HG02840 (cell line): ENCODE measurements at regions not wholly inside any gene's neighbourhood (a gene's known extent, or its start where the extent isn't known, plus 50 kb on each side); places are given as distances from the start of the nearest gene placed in this dataset.

Source experiments
- ATAC-seq: cut with Tn5 transposase; IDR thresholded peaks from one replicate; pipeline ENCODE4 v1.9.1; 2021; ENCODE audit warnings: mild to moderate bottlenecking, moderate library complexity, moderate number of reproducible peaks; ENCODE audit not compliant: unreplicated experiment, low FRiP score

GRCh38 chr10:31253237-31253636 lies 65.8 kb upstream of the ZEB1 start:
- no peak for ATAC-seq

GRCh38 chr10:31261511-31262311 lies 57.3 kb upstream of the ZEB1 start:
- no peak for ATAC-seq

DNA sequence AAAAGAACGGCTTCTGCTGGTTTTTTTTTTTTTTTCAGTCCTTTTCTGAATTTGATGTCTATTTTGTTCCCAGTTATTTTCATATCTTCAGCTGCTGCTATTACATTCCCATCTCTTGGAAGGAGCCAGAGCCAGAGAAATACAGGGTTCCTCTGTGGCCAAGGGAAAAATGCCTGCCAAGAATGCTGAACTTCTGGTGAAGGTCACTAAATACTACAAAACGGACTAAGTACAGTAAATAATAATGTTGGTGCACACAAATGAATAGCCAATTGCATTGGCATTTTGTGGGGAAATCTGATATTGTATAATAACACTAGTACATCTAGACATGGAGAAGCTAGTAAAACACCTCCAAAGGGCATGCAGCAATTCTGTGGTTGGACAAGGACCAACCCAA lies 56.3 kb upstream of the ZEB1 start:
- no peak for ATAC-seq

GRCh38 chr10:31263903-31264302 lies 55.1 kb upstream of the ZEB1 start:
- ATAC-seq: no peak

- ATAC-seq: no peak
Observed at GRCh38 chr10:31268444-31269303, 50.3 kb upstream of the ZEB1 start.
